GM23338 (cell line): ENCODE measurements at regions not wholly inside any gene's neighbourhood (a gene's known extent, or its start where the extent isn't known, plus 50 kb on each side); places are given as distances from the start of the nearest gene placed in this dataset.

Experiments
- ATAC-seq: fragments of 200-7000 bp; cut with Tn5 transposase; 3 replicates; pipeline ENCODE4 v1.9.1; 2020
- DNase-seq: peaks from one replicate; pipeline ENCODE4 v3.0.0-alpha.2; 2015; ENCODE audit warnings: low spot score
- H2AFZ ChIP-seq: fragments of 200-600 bp; sonication (generic); 2 replicates; pipeline ENCODE4 v1.8.0; 2016; ENCODE audit warnings: antibody characterized with exemption, mild to moderate bottlenecking, moderate library complexity
- H3F3A ChIP-seq: fragments of 200-600 bp; sonication (generic); replicated peaks from 2 replicates; pipeline ENCODE4 v1.8.0; 2017; ENCODE audit warnings: antibody characterized with exemption, mixed run types, low read depth
- H3K27ac ChIP-seq: fragments of 200-600 bp; sonication (generic); 2 replicates; pipeline ENCODE4 v1.6.1; 2016; ENCODE audit warnings: low read depth
- H3K27me3 ChIP-seq: fragments of 200-600 bp; sonication (generic); 2 replicates; pipeline ENCODE4 v1.8.0; 2016; ENCODE audit warnings: mild to moderate bottlenecking, mixed run types, moderate library complexity; ENCODE audit not compliant: insufficient read depth
- H3K36me3 ChIP-seq: fragments of 200-600 bp; sonication (generic); 2 replicates; pipeline ENCODE4 v1.8.0; 2016; ENCODE audit warnings: mild to moderate bottlenecking; ENCODE audit not compliant: insufficient read depth
- H3K4me1 ChIP-seq: fragments of 200-600 bp; sonication (generic); 2 replicates; pipeline ENCODE4 v1.8.0; 2016; ENCODE audit warnings: mild to moderate bottlenecking, moderate library complexity; ENCODE audit not compliant: insufficient read depth
- H3K4me2 ChIP-seq: fragments of 200-600 bp; sonication (generic); 2 replicates; pipeline ENCODE4 v1.7.1; 2017; ENCODE audit warnings: mixed run types
- H3K4me3 ChIP-seq: fragments of 200-600 bp; sonication (generic); 2 replicates; pipeline ENCODE4 v1.6.1; 2016; ENCODE audit warnings: mixed run types
- H3K79me2 ChIP-seq: fragments of 200-600 bp; sonication (generic); replicated peaks from 2 replicates; pipeline ENCODE4 v1.8.0; 2017; ENCODE audit warnings: mild to moderate bottlenecking; ENCODE audit not compliant: insufficient read depth
- H3K9me2 ChIP-seq: fragments of 200-600 bp; sonication (generic); 2 replicates; pipeline ENCODE4 v1.8.0; 2017; ENCODE audit not compliant: insufficient read depth
- H4K20me1 ChIP-seq: fragments of 200-600 bp; sonication (generic); replicated peaks from 2 replicates; pipeline ENCODE4 v1.8.0; 2017; ENCODE audit warnings: mild to moderate bottlenecking; ENCODE audit not compliant: insufficient read depth
- H3K27ac Mint-ChIP-seq: 2 replicates; pipeline ENCODE4 v1.8.0; 2020; ENCODE audit warnings: inconsistent platforms, mild to moderate bottlenecking, moderate library complexity, mixed read lengths
- H3K27me3 Mint-ChIP-seq: 3 replicates; pipeline ENCODE4 v1.8.0; 2022; ENCODE audit warnings: low read depth, mild to moderate bottlenecking, moderate library complexity, mixed read lengths, inconsistent platforms; ENCODE audit not compliant: insufficient read depth, poor library complexity
- H3K36me3 Mint-ChIP-seq: 3 replicates; pipeline ENCODE4 v1.8.0; 2021; ENCODE audit warnings: low read depth, mild to moderate bottlenecking, inconsistent platforms, moderate library complexity, mixed read lengths
- H3K4me1 Mint-ChIP-seq: 3 replicates; pipeline ENCODE4 v1.8.0; 2020; ENCODE audit warnings: mild to moderate bottlenecking, inconsistent platforms, mixed read lengths
- H3K4me3 Mint-ChIP-seq: 3 replicates; pipeline ENCODE4 v1.8.0; 2021; ENCODE audit warnings: moderate library complexity, mild to moderate bottlenecking, inconsistent platforms, mixed read lengths
- H3K9me3 Mint-ChIP-seq: 3 replicates; pipeline ENCODE4 v1.8.0; 2020; ENCODE audit warnings: moderate library complexity, mild to moderate bottlenecking, inconsistent platforms, mixed read lengths
- CREB1 ChIP-seq: fragments of 250-450 bp; sonication (Bioruptor Pico); IDR thresholded peaks from 2 replicates; pipeline ENCODE4 v1.5.0; 2020; ENCODE audit warnings: low read depth, mild to moderate bottlenecking, moderate library complexity
- EZH2 ChIP-seq: fragments of 200-600 bp; sonication (generic); IDR thresholded peaks from one replicate; pipeline ENCODE4 v1.8.0; 2017; ENCODE audit warnings: antibody characterized with exemption, mild to moderate bottlenecking, low read depth; ENCODE audit not compliant: unreplicated experiment
- EZH2phosphoT487 ChIP-seq: fragments of 200-600 bp; sonication (generic); IDR thresholded peaks from one replicate; pipeline ENCODE4 v1.8.1; 2018; ENCODE audit warnings: antibody characterized with exemption; ENCODE audit not compliant: unreplicated experiment
- JUNB ChIP-seq: IDR thresholded peaks from one replicate; pipeline ENCODE4 v1.6.1; 2016; ENCODE audit warnings: antibody characterized with exemption; ENCODE audit not compliant: unreplicated experiment
- NANOG ChIP-seq: IDR thresholded peaks from 2 replicates; pipeline ENCODE4 v1.6.1; 2016; ENCODE audit warnings: antibody characterized with exemption, borderline replicate concordance
- POLR2AphosphoS5 ChIP-seq: IDR thresholded peaks from 2 replicates; pipeline ENCODE4 v1.6.1; 2016; ENCODE audit warnings: antibody characterized with exemption, low read depth
- STAT1 ChIP-seq: IDR thresholded peaks from one replicate; pipeline ENCODE4 v1.6.1; 2016; ENCODE audit warnings: antibody characterized with exemption; ENCODE audit not compliant: unreplicated experiment
- ZNF114 ChIP-seq: fragments of 250-450 bp; sonication (Bioruptor Pico); IDR thresholded peaks from 2 replicates; pipeline ENCODE4 v1.5.0; 2020; ENCODE audit warnings: mild to moderate bottlenecking, moderate library complexity
- ZNF331 ChIP-seq: fragments of 250-450 bp; sonication (Bioruptor Pico); IDR thresholded peaks from 2 replicates; pipeline ENCODE4 v1.5.0; 2020; ENCODE audit warnings: low read depth, mild to moderate bottlenecking, moderate library complexity
- TF ChIP-seq, protein P1 (sequence below): fragments of 250-450 bp; sonication (Bioruptor Pico); IDR thresholded peaks from 2 replicates; pipeline ENCODE4 v1.5.0; 2020; ENCODE audit warnings: mild to moderate bottlenecking, moderate library complexity
- TF ChIP-seq, protein P2 (sequence below): IDR thresholded peaks from one replicate; pipeline ENCODE4 v1.6.1; 2018; ENCODE audit warnings: antibody characterized with exemption; ENCODE audit not compliant: unreplicated experiment
- TF ChIP-seq, protein P3 (sequence below): IDR thresholded peaks from 2 replicates; pipeline ENCODE4 v1.6.1; 2016; ENCODE audit warnings: antibody characterized with exemption
- TF ChIP-seq, protein P4 (sequence below), 2 experiments: fragments of 200-600 bp in 1 of 2; sonication (generic) in 1 of 2; conservative IDR thresholded peaks; 2 replicates each; pipeline versions ENCODE4 v1.5.1 to v1.6.1; 2016 to 2017; ENCODE audit warnings: antibody characterized with exemption in 2 of 2, low read depth in 2 of 2, mild to moderate bottlenecking in 2 of 2, moderate library complexity in 1 of 2

DNA sequence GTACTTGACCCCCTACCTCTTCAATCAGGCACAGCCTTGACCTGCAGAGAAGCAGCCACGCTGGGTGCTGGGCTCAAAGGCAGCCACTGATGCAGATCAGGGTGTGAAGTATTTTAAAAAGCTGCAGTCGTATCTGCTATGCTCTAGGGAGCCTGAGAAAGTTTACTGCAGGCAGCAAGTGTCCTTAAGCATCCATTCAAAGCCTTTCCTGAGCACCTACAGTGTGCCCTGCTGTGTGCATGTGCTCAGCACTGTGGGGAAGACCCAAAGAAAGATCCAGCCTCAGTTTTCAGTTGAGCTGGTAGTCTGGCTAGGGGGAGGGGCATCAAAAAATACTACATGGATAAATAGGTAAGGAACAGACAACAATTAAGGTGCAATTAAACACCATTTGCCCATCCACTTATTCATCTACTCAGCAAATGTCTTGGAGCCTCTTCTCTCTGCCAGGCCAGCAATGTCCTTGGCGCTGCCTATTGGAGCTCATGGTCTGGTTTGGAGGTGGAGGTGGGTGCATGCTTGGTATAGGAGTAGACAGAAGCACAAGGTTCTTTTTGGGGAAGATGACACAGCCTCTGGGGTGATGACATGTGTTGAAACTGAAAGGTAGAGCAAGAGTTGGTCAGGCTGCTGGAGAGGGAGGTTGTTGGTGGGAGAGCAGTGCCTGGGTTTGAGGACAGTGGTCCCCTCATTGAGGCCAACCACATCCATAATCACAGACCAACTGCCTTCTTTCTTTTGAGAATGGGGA, 85.9 kb upstream of the PRR23C start:
- peak; percentile 80 for ATAC-seq
- Histone ChIP-seq H3K4me1 (no peaks in the 10 kb centered on the region), H3K27ac (no peak overlapping the region), H3K27me3 (no peaks in the 10 kb centered on the region), H3K36me3 (no peaks in the 10 kb centered on the region), H3K9me2 (0 out of 2 replicates have a peak, but pooled peaks cover 5% of the 10 kb centered on the region), H3K4me3 (no peak overlapping the region), H3F3A (no peaks in the 10 kb centered on the region), H2AFZ (no peak overlapping the region), H3K79me2 (no peaks in the 10 kb centered on the region), H4K20me1 (no peaks in the 10 kb centered on the region), H3K4me2 (no peak overlapping the region)
- Mint-ChIP-seq H3K27ac (no peak overlapping the region), H3K4me1 (peaks cover 11% of the 10 kb centered on the region), H3K9me3 (no peaks in the 10 kb centered on the region), H3K4me3 (no peak overlapping the region), H3K27me3 (peaks cover under 1% of the 10 kb centered on the region), H3K36me3 (no peaks in the 10 kb centered on the region)
- TF ChIP-seq STAT1: no peak
- no peak for TF ChIP-seq EZH2phosphoT487
- TF ChIP-seq, protein P1, sequence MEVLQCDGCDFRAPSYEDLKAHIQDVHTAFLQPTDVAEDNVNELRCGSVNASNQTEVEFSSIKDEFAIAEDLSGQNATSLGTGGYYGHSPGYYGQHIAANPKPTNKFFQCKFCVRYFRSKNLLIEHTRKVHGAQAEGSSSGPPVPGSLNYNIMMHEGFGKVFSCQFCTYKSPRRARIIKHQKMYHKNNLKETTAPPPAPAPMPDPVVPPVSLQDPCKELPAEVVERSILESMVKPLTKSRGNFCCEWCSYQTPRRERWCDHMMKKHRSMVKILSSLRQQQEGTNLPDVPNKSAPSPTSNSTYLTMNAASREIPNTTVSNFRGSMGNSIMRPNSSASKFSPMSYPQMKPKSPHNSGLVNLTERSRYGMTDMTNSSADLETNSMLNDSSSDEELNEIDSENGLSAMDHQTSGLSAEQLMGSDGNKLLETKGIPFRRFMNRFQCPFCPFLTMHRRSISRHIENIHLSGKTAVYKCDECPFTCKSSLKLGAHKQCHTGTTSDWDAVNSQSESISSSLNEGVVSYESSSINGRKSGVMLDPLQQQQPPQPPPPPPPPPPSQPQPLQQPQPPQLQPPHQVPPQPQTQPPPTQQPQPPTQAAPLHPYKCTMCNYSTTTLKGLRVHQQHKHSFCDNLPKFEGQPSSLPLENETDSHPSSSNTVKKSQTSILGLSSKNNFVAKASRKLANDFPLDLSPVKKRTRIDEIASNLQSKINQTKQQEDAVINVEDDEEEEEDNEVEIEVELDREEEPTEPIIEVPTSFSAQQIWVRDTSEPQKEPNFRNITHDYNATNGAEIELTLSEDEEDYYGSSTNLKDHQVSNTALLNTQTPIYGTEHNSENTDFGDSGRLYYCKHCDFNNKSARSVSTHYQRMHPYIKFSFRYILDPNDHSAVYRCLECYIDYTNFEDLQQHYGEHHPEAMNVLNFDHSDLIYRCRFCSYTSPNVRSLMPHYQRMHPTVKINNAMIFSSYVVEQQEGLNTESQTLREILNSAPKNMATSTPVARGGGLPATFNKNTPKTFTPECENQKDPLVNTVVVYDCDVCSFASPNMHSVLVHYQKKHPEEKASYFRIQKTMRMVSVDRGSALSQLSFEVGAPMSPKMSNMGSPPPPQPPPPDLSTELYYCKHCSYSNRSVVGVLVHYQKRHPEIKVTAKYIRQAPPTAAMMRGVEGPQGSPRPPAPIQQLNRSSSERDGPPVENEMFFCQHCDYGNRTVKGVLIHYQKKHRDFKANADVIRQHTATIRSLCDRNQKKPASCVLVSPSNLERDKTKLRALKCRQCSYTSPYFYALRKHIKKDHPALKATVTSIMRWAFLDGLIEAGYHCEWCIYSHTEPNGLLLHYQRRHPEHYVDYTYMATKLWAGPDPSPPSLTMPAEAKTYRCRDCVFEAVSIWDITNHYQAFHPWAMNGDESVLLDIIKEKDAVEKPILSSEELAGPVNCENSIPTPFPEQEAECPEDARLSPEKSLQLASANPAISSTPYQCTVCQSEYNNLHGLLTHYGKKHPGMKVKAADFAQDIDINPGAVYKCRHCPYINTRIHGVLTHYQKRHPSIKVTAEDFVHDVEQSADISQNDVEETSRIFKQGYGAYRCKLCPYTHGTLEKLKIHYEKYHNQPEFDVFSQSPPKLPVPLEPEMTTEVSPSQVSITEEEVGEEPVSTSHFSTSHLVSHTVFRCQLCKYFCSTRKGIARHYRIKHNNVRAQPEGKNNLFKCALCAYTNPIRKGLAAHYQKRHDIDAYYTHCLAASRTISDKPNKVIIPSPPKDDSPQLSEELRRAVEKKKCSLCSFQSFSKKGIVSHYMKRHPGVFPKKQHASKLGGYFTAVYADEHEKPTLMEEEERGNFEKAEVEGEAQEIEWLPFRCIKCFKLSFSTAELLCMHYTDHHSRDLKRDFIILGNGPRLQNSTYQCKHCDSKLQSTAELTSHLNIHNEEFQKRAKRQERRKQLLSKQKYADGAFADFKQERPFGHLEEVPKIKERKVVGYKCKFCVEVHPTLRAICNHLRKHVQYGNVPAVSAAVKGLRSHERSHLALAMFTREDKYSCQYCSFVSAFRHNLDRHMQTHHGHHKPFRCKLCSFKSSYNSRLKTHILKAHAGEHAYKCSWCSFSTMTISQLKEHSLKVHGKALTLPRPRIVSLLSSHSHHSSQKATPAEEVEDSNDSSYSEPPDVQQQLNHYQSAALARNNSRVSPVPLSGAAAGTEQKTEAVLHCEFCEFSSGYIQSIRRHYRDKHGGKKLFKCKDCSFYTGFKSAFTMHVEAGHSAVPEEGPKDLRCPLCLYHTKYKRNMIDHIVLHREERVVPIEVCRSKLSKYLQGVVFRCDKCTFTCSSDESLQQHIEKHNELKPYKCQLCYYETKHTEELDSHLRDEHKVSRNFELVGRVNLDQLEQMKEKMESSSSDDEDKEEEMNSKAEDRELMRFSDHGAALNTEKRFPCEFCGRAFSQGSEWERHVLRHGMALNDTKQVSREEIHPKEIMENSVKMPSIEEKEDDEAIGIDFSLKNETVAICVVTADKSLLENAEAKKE (CRISPR knock-in tag): no peak
- TF ChIP-seq, protein P2, sequence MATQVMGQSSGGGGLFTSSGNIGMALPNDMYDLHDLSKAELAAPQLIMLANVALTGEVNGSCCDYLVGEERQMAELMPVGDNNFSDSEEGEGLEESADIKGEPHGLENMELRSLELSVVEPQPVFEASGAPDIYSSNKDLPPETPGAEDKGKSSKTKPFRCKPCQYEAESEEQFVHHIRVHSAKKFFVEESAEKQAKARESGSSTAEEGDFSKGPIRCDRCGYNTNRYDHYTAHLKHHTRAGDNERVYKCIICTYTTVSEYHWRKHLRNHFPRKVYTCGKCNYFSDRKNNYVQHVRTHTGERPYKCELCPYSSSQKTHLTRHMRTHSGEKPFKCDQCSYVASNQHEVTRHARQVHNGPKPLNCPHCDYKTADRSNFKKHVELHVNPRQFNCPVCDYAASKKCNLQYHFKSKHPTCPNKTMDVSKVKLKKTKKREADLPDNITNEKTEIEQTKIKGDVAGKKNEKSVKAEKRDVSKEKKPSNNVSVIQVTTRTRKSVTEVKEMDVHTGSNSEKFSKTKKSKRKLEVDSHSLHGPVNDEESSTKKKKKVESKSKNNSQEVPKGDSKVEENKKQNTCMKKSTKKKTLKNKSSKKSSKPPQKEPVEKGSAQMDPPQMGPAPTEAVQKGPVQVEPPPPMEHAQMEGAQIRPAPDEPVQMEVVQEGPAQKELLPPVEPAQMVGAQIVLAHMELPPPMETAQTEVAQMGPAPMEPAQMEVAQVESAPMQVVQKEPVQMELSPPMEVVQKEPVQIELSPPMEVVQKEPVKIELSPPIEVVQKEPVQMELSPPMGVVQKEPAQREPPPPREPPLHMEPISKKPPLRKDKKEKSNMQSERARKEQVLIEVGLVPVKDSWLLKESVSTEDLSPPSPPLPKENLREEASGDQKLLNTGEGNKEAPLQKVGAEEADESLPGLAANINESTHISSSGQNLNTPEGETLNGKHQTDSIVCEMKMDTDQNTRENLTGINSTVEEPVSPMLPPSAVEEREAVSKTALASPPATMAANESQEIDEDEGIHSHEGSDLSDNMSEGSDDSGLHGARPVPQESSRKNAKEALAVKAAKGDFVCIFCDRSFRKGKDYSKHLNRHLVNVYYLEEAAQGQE: no peak
- TF ChIP-seq ZNF114: no peak
- TF ChIP-seq ZNF331 (CRISPR knock-in tag): no peak
- TF ChIP-seq POLR2AphosphoS5: no peak
- no peak for TF ChIP-seq CREB1 (CRISPR knock-in tag)
- TF ChIP-seq NANOG: no peak
- no peak for TF ChIP-seq EZH2
- TF ChIP-seq, protein P3, sequence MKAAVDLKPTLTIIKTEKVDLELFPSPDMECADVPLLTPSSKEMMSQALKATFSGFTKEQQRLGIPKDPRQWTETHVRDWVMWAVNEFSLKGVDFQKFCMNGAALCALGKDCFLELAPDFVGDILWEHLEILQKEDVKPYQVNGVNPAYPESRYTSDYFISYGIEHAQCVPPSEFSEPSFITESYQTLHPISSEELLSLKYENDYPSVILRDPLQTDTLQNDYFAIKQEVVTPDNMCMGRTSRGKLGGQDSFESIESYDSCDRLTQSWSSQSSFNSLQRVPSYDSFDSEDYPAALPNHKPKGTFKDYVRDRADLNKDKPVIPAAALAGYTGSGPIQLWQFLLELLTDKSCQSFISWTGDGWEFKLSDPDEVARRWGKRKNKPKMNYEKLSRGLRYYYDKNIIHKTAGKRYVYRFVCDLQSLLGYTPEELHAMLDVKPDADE: no peak
- TF ChIP-seq JUNB: no peak
- TF ChIP-seq, protein P4, sequence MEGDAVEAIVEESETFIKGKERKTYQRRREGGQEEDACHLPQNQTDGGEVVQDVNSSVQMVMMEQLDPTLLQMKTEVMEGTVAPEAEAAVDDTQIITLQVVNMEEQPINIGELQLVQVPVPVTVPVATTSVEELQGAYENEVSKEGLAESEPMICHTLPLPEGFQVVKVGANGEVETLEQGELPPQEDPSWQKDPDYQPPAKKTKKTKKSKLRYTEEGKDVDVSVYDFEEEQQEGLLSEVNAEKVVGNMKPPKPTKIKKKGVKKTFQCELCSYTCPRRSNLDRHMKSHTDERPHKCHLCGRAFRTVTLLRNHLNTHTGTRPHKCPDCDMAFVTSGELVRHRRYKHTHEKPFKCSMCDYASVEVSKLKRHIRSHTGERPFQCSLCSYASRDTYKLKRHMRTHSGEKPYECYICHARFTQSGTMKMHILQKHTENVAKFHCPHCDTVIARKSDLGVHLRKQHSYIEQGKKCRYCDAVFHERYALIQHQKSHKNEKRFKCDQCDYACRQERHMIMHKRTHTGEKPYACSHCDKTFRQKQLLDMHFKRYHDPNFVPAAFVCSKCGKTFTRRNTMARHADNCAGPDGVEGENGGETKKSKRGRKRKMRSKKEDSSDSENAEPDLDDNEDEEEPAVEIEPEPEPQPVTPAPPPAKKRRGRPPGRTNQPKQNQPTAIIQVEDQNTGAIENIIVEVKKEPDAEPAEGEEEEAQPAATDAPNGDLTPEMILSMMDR (conservative IDR thresholded peaks at IDR 0.05; ENCODE audit: low read depth in 2 of 2): no peak
- no peak for DNase-seq
